ENCODE measurements at regions not wholly inside any gene's neighbourhood (a gene's known extent, or its start where the extent isn't known, plus 50 kb on each side); places are given as distances from the start of the nearest gene placed in this dataset.

DNA sequence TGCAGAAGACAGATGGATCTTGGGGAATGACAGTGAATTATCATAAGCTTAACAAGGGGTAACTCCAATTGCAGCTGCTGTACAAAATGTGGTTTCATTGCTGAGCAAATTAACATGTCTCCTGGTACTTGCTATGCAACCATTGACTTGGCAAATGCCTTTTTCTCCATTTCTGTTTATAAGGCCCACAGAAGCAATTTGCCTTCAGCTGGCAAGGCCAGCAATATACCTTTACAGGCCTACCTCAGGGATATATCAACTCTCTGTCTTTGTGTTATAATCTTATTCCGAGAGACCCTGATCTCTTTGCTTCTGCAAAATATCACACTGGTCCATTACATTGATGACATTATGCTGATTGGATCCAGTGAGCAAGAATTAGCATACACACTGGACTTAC, 52.7 kb upstream of the KIAA0040 start:
- TF ChIP-seq, protein P1, sequence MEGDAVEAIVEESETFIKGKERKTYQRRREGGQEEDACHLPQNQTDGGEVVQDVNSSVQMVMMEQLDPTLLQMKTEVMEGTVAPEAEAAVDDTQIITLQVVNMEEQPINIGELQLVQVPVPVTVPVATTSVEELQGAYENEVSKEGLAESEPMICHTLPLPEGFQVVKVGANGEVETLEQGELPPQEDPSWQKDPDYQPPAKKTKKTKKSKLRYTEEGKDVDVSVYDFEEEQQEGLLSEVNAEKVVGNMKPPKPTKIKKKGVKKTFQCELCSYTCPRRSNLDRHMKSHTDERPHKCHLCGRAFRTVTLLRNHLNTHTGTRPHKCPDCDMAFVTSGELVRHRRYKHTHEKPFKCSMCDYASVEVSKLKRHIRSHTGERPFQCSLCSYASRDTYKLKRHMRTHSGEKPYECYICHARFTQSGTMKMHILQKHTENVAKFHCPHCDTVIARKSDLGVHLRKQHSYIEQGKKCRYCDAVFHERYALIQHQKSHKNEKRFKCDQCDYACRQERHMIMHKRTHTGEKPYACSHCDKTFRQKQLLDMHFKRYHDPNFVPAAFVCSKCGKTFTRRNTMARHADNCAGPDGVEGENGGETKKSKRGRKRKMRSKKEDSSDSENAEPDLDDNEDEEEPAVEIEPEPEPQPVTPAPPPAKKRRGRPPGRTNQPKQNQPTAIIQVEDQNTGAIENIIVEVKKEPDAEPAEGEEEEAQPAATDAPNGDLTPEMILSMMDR (IDR thresholded peaks at IDR 0.05) = no peak
- TF ChIP-seq POLR2A (IDR thresholded peaks at IDR 0.05) (no peak), POLR2AphosphoS5 (IDR thresholded peaks at IDR 0.05) (no peak)

Data from breast epithelium (tissue), 3 donors.